WTC11 (cell line): ENCODE measurements at regions not wholly inside any gene's neighbourhood (a gene's known extent, or its start where the extent isn't known, plus 50 kb on each side); places are given as distances from the start of the nearest gene placed in this dataset.
"Not testable (repeated sequence)": the region's sequence is repeated elsewhere in the genome, so short reads cannot be mapped to it uniquely, and the experiment has no call there.

Experiments
- ATAC-seq: fragments of 200-7000 bp; cut with Tn5 transposase; 2 replicates; pipeline ENCODE4 v1.10.0; 2021; ENCODE audit warnings: mild to moderate bottlenecking, moderate library complexity
- CTCF ChIA-PET: fragments of 300-600 bp; sonication (Branson Sonifier 250); formaldehyde crosslinking; loops from one replicate; lab custom pipeline; 2021; ENCODE audit warnings: antibody characterized with exemption; lab: Charles Lee
- POLR2A ChIA-PET: fragments of 350-600 bp; sonication (Branson Sonifier 250); formaldehyde crosslinking; loops from one replicate; lab custom pipeline; 2021; ENCODE audit warnings: antibody characterized with exemption; lab: Charles Lee
- DNase-seq: peaks from one replicate; pipeline ENCODE4 v3.0.0; 2021; ENCODE audit warnings: low spot score
- H3K27ac Mint-ChIP-seq: 2 replicates; pipeline ENCODE4 v1.8.0; 2021; ENCODE audit warnings: mixed read lengths
- H3K27me3 Mint-ChIP-seq: 2 replicates; pipeline ENCODE4 v1.8.0; 2021; ENCODE audit warnings: low read depth, mild to moderate bottlenecking, moderate library complexity, mixed read lengths
- H3K36me3 Mint-ChIP-seq: 2 replicates; pipeline ENCODE4 v1.8.0; 2021; ENCODE audit warnings: mixed read lengths
- H3K4me1 Mint-ChIP-seq: 2 replicates; pipeline ENCODE4 v1.8.0; 2022; ENCODE audit warnings: mixed read lengths
- H3K4me3 Mint-ChIP-seq: 2 replicates; pipeline ENCODE4 v1.8.0; 2021; ENCODE audit warnings: mild to moderate bottlenecking, moderate library complexity, mixed read lengths
- H3K9me3 Mint-ChIP-seq: 2 replicates; pipeline ENCODE4 v1.8.0; 2021; ENCODE audit warnings: mixed read lengths
- AR ChIP-seq: fragments of 250-450 bp; sonication (Bioruptor Pico); IDR thresholded peaks from 2 replicates; pipeline ENCODE4 v1.9.0; 2021; ENCODE audit warnings: mild to moderate bottlenecking
- ATF1 ChIP-seq: sonication (generic); formaldehyde crosslinking; IDR thresholded peaks from 2 replicates; pipeline ENCODE4 v1.8.1; 2023; ENCODE audit warnings: mild to moderate bottlenecking, moderate library complexity, missing genetic modification reagents
- ATF6 ChIP-seq: sonication (generic); formaldehyde crosslinking; IDR thresholded peaks from 2 replicates; pipeline ENCODE4 v1.8.1; 2023; ENCODE audit warnings: mild to moderate bottlenecking, missing genetic modification reagents
- CDX4 ChIP-seq: fragments of 250-450 bp; sonication (Bioruptor Pico); IDR thresholded peaks from 2 replicates; pipeline ENCODE4 v1.9.0; 2021; ENCODE audit warnings: moderate library complexity, mild to moderate bottlenecking, inconsistent platforms, borderline replicate concordance
- EMX1 ChIP-seq: fragments of 250-450 bp; sonication (Bioruptor Pico); IDR thresholded peaks from 2 replicates; pipeline ENCODE4 v1.8.0; 2021; ENCODE audit warnings: mild to moderate bottlenecking
- ERG ChIP-seq: fragments of 250-450 bp; sonication (Bioruptor Pico); IDR thresholded peaks from 2 replicates; pipeline ENCODE4 v1.8.0; 2021; ENCODE audit warnings: mild to moderate bottlenecking
- GRHL2 ChIP-seq: fragments of 250-450 bp; sonication (Bioruptor Pico); IDR thresholded peaks from 2 replicates; pipeline ENCODE4 v1.8.0; 2022; ENCODE audit warnings: mild to moderate bottlenecking, moderate library complexity; ENCODE audit not compliant: insufficient replicate concordance, severe bottlenecking
- MXD4 ChIP-seq: fragments of 250-450 bp; sonication (Bioruptor Pico); IDR thresholded peaks from 2 replicates; pipeline ENCODE4 v1.8.0; 2021; ENCODE audit warnings: mild to moderate bottlenecking, moderate library complexity, borderline replicate concordance
- NFYB ChIP-seq: sonication (generic); formaldehyde crosslinking; conservative IDR thresholded peaks from 2 replicates; pipeline ENCODE4 v1.8.0; 2022; ENCODE audit warnings: low read depth, missing genetic modification reagents
- NR1H2 ChIP-seq: sonication (generic); formaldehyde crosslinking; IDR thresholded peaks from 2 replicates; pipeline ENCODE4 v1.9.0; 2021; ENCODE audit warnings: mild to moderate bottlenecking, moderate library complexity, missing genetic modification reagents
- NR2C2 ChIP-seq: sonication (generic); formaldehyde crosslinking; IDR thresholded peaks from 2 replicates; pipeline ENCODE4 v1.8.0; 2022; ENCODE audit warnings: mild to moderate bottlenecking, missing genetic modification reagents
- NR3C1 ChIP-seq: sonication (generic); formaldehyde crosslinking; conservative IDR thresholded peaks from 2 replicates; pipeline ENCODE4 v1.8.1; 2023; ENCODE audit warnings: low read depth, mild to moderate bottlenecking, missing genetic modification reagents
- OVOL2 ChIP-seq: fragments of 250-450 bp; sonication (Bioruptor Pico); IDR thresholded peaks from 2 replicates; pipeline ENCODE4 v1.9.0; 2021; ENCODE audit warnings: mild to moderate bottlenecking, borderline replicate concordance
- TCF7 ChIP-seq: sonication (generic); formaldehyde crosslinking; IDR thresholded peaks from 2 replicates; pipeline ENCODE4 v1.8.0; 2022; ENCODE audit warnings: mild to moderate bottlenecking, low read depth, missing genetic modification reagents, moderate library complexity
- ZNF232 ChIP-seq: sonication (generic); formaldehyde crosslinking; IDR thresholded peaks from 2 replicates; pipeline ENCODE4 v1.8.0; 2022; ENCODE audit warnings: mild to moderate bottlenecking, missing genetic modification reagents
- ZNF416 ChIP-seq: fragments of 250-450 bp; sonication (Bioruptor Pico); IDR thresholded peaks from 2 replicates; pipeline ENCODE4 v1.9.0; 2021; ENCODE audit warnings: mild to moderate bottlenecking, inconsistent platforms
- ZNF425 ChIP-seq: fragments of 250-450 bp; sonication (Bioruptor Pico); conservative IDR thresholded peaks from 2 replicates; pipeline ENCODE4 v1.9.0; 2021; ENCODE audit warnings: mild to moderate bottlenecking

DNA sequence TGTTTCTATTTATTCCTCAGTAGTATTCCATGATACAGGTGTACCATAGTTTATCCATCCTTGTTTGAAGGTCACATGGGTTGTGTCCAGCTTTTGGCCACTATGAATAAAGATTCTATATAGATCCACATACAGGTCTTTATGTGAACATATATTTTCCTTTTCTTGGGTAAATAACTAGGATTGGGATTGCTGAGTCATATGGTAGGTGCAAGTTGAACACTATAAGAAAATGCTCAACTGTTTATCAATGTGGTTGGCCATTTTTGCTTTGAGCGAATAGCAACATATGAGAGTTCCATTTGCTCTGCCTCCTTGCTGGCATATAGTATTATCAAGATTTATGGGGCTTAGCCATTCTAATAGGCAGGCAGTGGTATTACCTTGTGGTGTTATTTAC lies 170.2 kb upstream of the KCNJ15 start (continued):
- no peak for TF ChIP-seq ATF6 (CRISPR knock-in tag)
- no peak for TF ChIP-seq TCF7 (CRISPR knock-in tag)
- TF ChIP-seq MXD4 (CRISPR knock-in tag): no peak
- no peak for TF ChIP-seq NR1H2
- TF ChIP-seq ATF1: no peak
- no peak for TF ChIP-seq ZNF425 (CRISPR knock-in tag)
- no peak for TF ChIP-seq ZNF232 (CRISPR knock-in tag)
- TF ChIP-seq OVOL2: no peak

- Mint-ChIP-seq H3K4me3 (no peak overlapping the region), H3K27ac (no peak overlapping the region), H3K9me3 (no peaks in the 10 kb centered on the region), H3K4me1 (no peaks in the 10 kb centered on the region), H3K27me3 (no peaks in the 10 kb centered on the region; the same call in 1 of the 2 replicates), H3K36me3 (no peaks in the 10 kb centered on the region)
- ATAC-seq (no peak), DNase-seq (no peak)
- no peak for TF ChIP-seq ZNF416 (CRISPR knock-in tag)
- POLR2A ChIA-PET: no interaction called here
- CTCF ChIA-PET: no interaction called here
Measured at GRCh38 chr21:38088916-38089762, 167.7 kb upstream of the KCNJ15 start.

- no peak for DNase-seq
- ATAC-seq: no peak
- no peak for TF ChIP-seq ERG (CRISPR knock-in tag)
- TF ChIP-seq NR3C1 (CRISPR knock-in tag): no peak
- no peak for TF ChIP-seq CDX4 (CRISPR knock-in tag)
- no peak for TF ChIP-seq NR2C2 (CRISPR knock-in tag)
- no peak for TF ChIP-seq NFYB (CRISPR knock-in tag)
- TF ChIP-seq EMX1 (CRISPR knock-in tag): no peak
- no peak for TF ChIP-seq AR
- no peak for TF ChIP-seq GRHL2 (CRISPR knock-in tag)
- no peak for TF ChIP-seq ATF6 (CRISPR knock-in tag)
- ChIA-PET POLR2A (no interaction called here), CTCF (no interaction called here)
- Mint-ChIP-seq H3K9me3 (no peaks in the 10 kb centered on the region), H3K27me3 (no peaks in the 10 kb centered on the region; the same call in 1 of the 2 replicates), H3K36me3 (no peaks in the 10 kb centered on the region), H3K4me1 (no peaks in the 10 kb centered on the region), H3K4me3 (no peak overlapping the region), H3K27ac (no peak overlapping the region)
Measured at GRCh38 chr21:38089763-38090046, 167.1 kb upstream of the KCNJ15 start.

GRCh38 chr21:38091061-38091460 lies 165.7 kb upstream of the KCNJ15 start:
- ATAC-seq, H3K9me3 Mint-ChIP-seq, H3K4me1 Mint-ChIP-seq, H3K27ac Mint-ChIP-seq, POLR2A ChIA-PET, DNase-seq, H3K4me3 Mint-ChIP-seq, H3K36me3 Mint-ChIP-seq, CTCF ChIA-PET, H3K27me3 Mint-ChIP-seq: not testable (repeated sequence)
